OCI-LY7 (cell line): ENCODE measurements at regions not wholly inside any gene's neighbourhood (a gene's known extent, or its start where the extent isn't known, plus 50 kb on each side); places are given as distances from the start of the nearest gene placed in this dataset.

Experiments
- CTCF ChIP-seq: fragments of 200-600 bp; sonication (generic); conservative IDR thresholded peaks from 2 replicates; pipeline ENCODE4 v1.5.1; 2014; ENCODE audit warnings: mild to moderate bottlenecking, antibody characterized with exemption, low read length, moderate library complexity, mixed read lengths
- EZH2phosphoT487 ChIP-seq: fragments of 200-600 bp; sonication (generic); IDR thresholded peaks from 2 replicates; pipeline ENCODE4 v1.6.1; 2018; ENCODE audit warnings: low read depth, borderline replicate concordance, mild to moderate bottlenecking, mixed run types, antibody characterized with exemption, low read length, moderate library complexity, mixed read lengths

- TF ChIP-seq CTCF (no peak), EZH2phosphoT487 (no peak)
Observed at GRCh38 chr2:148567716-148568115, 76.8 kb upstream of the EPC2 start.
